ENCODE measurements at regions not wholly inside any gene's neighbourhood (a gene's known extent, or its start where the extent isn't known, plus 50 kb on each side); places are given as distances from the start of the nearest gene placed in this dataset.

GRCh38 chr15:79635897-79636561 is 203.9 kb downstream of the MINAR1 start (continued):
- no peak for TF ChIP-seq CHD2 (IDR thresholded peaks at IDR 0.05; ENCODE audit: low read length)

Measured in H1 (cell line).